Activated CD8-positive, alpha-beta memory T cell treated with anti-CD3 and anti-CD28 coated beads for 4 hours (primary cell): ENCODE measurements at regions not wholly inside any gene's neighbourhood (a gene's known extent, or its start where the extent isn't known, plus 50 kb on each side); places are given as distances from the start of the nearest gene placed in this dataset.

Source experiments
- DNase-seq, 2 donors: peaks; one replicate each; pipeline ENCODE4 v3.0.0-alpha.2; 2020; ENCODE audit warnings: low read depth in 2 of 2

GRCh38 chr7:17130281-17131059 is 168.0 kb upstream of the AHR start:
- DNase-seq = no peak

DNA sequence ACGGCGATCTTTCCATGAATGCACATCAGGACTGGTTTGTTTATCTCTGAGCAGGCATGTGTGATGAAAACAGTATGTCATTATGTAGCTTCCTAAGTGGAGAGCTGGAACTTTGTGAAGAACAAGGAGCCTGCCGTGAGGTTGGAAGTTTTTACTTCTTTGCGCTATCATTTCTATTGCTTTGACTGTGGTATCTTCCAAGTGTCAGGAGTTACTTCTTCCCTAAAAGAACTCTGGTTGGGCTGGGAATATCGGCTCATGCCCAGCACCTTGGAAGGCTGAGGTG is 167.4 kb upstream of the AHR start:
- DNase-seq = no peak

DNA sequence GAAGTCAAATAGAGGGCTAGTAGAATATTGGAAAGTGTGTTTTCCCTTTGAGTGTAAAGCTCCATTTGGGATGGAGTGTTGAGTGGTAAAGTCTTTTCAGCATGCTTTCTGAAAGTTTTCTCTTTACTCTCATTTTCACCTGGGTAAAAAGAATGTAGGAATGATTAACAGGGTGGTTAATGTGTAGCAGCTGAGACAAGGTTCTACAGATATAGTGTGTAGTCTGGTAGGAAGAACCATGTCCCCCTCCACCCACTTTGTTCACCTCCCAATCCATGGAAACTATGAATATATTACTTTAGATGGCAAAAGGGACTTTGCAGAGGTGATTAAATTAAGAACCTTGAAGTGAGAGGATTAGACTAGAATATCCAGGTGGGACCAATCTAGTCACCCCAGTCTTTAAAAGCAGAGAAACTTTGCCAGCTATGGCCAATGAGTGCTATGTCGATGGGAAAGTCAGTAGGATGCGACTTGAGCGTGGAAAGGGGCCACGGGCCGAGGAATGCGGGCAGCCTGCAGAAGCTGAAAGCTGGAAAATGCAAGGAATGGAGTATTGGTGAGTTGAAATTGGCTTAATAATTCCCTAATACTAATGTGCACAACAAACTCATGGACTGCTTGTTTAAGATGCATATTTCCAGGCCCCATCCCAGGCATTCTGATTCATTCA is 166.3 kb upstream of the AHR start:
- no peak for DNase-seq

DNA sequence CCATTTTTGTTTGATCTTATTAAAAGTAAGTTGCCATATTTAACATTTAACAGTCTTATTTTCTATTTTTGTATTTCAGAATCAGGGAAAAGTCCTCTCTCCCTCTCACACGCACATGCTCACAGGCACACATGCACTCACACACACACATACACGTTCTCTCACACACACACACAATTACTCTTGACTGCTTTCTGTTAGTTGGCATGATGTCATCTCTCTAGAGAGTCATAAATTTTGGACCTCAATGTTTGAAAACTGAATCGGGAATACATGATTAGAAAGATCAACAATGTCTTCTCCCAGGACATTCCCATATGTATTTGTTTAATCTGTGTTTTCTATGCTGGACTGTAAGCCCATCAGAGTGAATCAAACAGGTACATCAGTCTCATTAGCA is 165.7 kb upstream of the AHR start:
- no peak for DNase-seq

DNA sequence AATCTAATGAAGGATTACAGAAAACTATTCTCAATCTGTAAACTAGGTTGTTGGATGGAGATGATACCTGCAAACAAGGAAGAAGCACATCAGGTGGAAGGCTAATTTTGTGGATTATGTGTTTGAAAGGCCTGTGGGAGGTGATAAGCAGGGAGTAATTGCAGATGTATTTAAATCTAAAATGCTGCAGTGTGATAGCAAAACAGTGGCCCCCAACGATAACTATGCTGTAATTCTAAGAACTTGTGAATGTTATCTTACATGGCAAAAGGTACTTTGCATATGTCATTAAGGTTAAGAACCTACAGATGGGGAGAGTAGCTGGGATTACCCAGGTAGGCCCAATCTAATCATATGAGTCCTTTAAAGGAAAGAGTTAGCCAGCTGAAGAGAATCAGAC is 164.5 kb upstream of the AHR start:
- DNase-seq = no peak

DNA sequence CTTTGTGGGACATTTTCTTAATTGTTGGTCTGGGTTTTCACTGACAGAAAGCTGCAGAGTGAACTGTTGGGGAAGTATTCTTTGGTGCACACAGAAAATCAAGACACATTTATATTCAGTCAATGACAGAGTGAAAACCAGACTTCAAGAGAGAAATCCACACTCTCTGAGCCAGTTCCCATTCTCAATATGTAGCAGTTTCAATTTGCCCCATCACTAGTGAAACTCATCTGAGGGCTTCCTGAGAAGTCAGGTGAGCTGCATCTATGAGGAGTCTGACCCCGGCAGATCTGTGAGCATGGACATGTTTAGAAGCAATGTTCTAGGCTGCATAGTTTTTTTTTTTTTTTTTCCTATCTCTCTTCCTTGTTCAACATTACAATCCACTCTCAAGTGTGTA is 163.7 kb upstream of the AHR start:
- no peak for DNase-seq

GRCh38 chr7:17136126-17136525 is 162.3 kb upstream of the AHR start:
- no peak for DNase-seq

- no peak for DNase-seq
Measured at GRCh38 chr7:17139081-17139480, 159.4 kb upstream of the AHR start.

DNA sequence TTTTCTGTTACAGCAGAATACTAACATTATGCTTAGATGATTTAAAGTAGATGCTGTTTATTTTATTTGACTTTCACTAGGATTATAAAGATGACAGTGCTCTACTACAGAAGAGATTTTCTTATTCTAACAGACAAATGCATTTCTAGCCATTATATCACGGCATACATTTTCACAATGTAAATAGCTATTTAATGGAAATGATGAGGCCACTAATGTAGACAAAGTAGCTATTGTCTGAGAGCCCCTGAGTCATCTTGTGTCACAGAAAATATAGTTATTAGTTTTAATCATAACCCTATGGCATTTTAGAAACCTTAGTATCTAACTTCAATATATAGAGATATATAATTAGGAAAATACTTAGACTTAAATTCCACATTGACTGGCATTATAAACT is 158.0 kb upstream of the AHR start:
- no peak for DNase-seq

DNA sequence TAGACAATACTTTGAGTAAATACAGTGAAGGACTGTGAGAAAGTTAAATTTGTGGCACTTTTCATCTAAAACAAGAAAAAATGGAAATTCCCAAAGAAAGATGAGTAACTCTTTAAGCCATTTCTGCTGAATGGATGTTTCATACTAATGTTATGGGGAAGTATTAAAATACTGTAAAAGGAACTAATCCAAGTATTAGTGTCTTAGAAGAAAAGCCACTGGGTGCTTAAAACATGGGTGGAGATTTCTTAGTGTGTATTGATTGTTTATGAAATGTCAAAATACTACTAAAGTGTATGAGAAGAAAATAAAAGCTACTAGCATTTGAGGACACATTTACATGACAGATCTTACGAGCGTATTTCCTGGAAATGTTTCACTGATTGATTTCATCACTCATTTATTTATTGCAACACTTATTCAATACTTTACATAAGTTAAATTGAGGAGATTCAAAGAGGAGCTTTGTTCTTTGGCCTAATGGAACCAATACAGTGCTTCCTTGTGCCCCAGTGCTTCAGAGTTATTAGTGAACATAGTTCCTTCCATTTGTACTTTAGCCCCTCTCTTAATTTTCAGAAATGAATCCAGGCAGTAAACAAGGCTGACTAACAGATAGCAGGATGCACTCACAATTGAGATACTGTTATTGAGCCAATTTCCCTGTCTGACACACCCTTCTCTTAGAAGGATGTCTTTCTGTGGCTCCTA is 155.5 kb upstream of the AHR start:
- no peak for DNase-seq

DNA sequence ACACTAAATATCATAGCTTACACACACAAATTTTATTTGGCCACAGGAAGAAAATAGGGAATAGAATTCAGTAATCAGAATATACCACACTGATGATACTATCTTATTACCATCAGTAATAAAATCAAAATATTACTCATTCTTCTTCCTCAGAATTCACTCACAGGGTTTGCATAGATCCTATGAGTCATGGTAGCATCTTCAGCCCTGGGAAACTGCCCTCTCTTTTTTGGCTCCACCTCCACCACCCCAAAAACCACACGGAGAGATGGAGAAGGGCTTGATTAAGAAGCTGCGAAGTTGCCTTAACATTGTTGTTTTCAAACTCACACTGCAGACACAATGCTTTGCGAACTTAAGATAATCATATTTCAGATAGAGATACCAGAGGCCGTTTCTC is 154.1 kb upstream of the AHR start:
- peak; percentile 32 to 68 for DNase-seq

GRCh38 chr7:17146621-17147020 is 151.8 kb upstream of the AHR start:
- DNase-seq = no peak

DNA sequence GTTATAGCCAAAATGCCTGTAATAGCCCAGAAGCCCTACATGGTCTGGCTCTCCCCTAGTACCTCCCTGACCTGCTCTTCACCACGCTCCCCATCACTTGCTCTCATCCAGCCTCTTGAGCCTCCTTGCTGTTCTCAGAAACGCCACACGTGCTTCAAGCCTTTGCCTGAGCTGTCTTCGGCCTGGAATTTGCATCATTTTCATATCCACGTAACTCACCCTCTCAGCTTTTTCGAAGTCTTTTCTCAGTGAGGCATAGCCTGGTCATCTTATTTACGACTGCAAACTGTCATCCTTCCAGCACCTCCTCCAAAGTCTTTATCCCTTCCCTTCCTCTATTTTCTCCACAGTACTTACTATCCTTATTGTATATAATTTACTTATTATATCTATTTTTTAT is 151.0 kb upstream of the AHR start:
- no peak for DNase-seq

- no peak for DNase-seq
Measured at GRCh38 chr7:17150018-17150417, 148.4 kb upstream of the AHR start.

DNA sequence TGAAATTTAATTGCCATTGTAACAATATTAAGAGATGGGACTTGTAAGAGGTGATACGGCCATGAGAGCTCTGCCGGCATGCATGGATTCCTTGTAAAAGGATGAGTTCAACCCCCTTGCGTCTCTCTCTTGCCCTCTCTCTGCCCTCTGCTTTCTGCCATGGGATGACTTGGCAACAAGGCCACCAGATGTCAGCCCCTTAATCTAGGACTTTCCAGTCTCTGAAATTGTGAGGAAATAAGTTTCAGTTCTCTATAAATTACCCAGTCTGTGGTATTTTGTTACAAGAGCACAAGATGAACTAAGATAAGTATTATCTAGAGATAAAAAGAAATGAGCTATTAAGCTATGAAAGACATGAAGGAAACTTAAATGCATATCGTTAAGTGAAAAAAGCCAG is 145.7 kb upstream of the AHR start:
- no peak for DNase-seq

- no peak for DNase-seq
Measured at GRCh38 chr7:17153536-17153935, 144.9 kb upstream of the AHR start.

- DNase-seq = no peak
Measured at GRCh38 chr7:17155529-17155928, 142.9 kb upstream of the AHR start.

DNA sequence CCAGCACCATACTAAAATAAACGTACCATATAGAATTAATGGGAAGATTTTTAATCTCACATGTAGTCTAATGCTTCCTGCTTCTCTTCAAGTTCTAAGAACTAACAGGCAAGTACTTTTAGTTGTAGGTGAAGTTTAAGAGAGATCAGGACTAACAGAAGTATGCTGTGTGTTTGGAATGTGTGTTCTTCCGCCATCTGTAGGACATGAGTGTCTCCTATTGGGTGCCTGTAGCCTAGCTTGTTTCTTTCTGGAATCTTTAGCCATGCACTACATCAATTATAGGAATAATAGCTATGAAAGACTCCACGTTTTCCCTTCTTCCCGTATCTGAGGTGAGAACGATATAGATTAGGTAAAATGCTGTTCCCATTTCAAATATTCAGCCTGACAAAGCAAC is 140.2 kb upstream of the AHR start:
- no peak for DNase-seq

DNA sequence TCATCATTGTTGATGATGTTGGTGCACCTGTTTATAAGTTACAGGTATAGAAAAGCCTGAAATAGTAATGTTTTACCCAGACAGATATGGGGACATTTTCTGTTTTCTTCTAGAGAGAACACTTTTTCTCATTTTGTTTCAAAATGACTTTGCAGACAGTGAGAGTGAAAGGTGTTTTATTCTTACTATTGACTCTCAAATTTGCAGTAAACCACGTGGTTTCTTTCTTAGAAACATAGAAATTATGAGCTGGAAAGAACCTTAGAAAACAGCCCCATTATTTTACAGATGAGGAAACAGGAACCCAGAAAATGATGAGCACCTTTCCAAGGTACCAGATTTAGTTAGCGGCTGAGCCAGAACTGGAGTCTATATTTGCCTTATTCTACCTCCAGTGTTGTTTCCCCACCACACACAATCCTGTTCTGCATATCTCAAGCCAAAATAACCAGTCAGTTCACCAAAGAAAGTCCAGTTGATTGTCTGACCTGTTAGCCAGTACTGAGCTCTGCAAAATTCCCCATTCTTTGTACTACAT is 138.9 kb upstream of the AHR start:
- no peak for DNase-seq

DNA sequence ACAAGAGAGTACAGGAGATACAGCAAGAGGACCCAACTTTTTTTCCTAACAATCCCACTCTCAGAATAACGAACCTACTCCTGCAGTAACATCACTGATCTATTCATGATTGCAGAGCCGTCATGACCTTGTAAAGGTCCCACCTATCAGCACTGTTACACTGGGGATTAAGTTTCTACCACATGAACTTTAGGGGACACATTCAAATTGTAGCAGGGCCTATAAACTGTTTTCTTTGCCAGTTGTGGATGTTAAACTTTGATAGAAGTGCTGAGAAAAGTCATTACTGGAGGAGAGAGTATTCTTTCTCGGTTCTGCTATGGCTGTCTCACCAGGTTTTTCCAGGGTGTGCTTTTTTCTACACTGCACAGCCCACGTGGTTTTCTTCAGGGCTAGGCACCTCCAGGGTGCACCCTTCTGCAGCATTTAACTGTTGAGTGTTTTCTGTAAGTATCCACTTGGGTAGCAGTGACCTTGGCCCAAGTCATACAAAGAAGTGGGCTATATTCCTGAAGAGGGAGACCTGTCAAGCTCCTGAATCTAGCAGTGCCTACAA is 131.6 kb upstream of the AHR start:
- no peak for DNase-seq

GRCh38 chr7:17168416-17168815 is 130.0 kb upstream of the AHR start:
- DNase-seq = no peak

DNA sequence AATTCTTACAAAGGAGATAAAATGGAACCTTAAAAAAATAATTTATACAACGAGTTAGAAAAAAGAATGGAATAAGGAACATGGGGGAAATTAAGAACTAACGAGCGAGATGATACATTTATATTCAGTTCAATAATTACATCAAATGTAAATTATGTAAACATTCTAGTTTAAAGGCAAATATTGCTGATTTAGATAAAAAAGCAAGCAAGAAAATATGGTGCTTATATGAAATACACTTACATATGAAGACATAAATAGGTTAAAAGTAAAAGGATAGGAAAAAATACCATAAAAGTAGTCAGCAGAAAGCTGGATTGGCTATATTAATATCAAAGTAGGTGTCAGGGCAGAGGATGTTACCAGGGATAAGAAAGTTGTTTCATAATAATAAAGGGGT is 127.0 kb upstream of the AHR start:
- DNase-seq = no peak
